ENCODE measurements at regions not wholly inside any gene's neighbourhood (a gene's known extent, or its start where the extent isn't known, plus 50 kb on each side); places are given as distances from the start of the nearest gene placed in this dataset.

- CTCF ChIA-PET (ENCODE audit: low intra/inter-chr PET ratio) = no interaction called here
- Histone ChIP-seq H3K36me3 (ENCODE audit: control insufficient read depth, insufficient read depth, low read length) (no peaks in the 10 kb centered on the region), H3K9me3 (replicated peaks; ENCODE audit: control insufficient read depth, insufficient read depth, low read depth, low read length) (no peaks in the 10 kb centered on the region), H3K9me1 (ENCODE audit: control insufficient read depth, insufficient read depth, low read length) (no peaks in the 10 kb centered on the region), H4K20me1 (replicated peaks; ENCODE audit: control insufficient read depth, insufficient read depth, low read length) (no peaks in the 10 kb centered on the region), H3K27ac (ENCODE audit: extremely low read depth, low read depth, low read length) (no peak overlapping the region), H2AFZ (ENCODE audit: low read depth, low read length) (no peak overlapping the region), H3K4me2 (ENCODE audit: insufficient read depth, low read length) (no peak overlapping the region), H3K9ac (ENCODE audit: insufficient read depth in 1 of 2, low read depth in 2 of 2, low read length in 2 of 2) (no peak overlapping the region), H3K4me1 (replicated peaks in 1 of 2; ENCODE audit: control insufficient read depth in 2 of 2, insufficient read depth in 2 of 2, low read length in 2 of 2) (no peaks in the 10 kb centered on the region), H3K27me3 (ENCODE audit: control insufficient read depth in 2 of 2, insufficient read depth in 2 of 2, low read length in 2 of 2) (no peaks in the 10 kb centered on the region), H3K4me3 (no peak overlapping the region), H3K79me2 (ENCODE audit: control insufficient read depth, insufficient read depth, low read length) (no peaks in the 10 kb centered on the region)
- DNase-seq (ENCODE audit: extremely low read depth in 1 of 4, low spot score in 3 of 4) (no peak), ATAC-seq (no peak), FAIRE-seq (no peak)
- TF ChIP-seq ZNF282 (CRISPR knock-in tag; IDR thresholded peaks at IDR 0.05) (no peak), FOXM1 (IDR thresholded peaks at IDR 0.05; ENCODE audit: low read depth) (no peak), FOXM1 (CRISPR knock-in tag; IDR thresholded peaks at IDR 0.05; ENCODE audit: low read depth) (no peak), ZNF24 (IDR thresholded peaks at IDR 0.05) (no peak), ZNF253 (CRISPR knock-in tag; conservative IDR thresholded peaks at IDR 0.05) (no peak), PCBP2 (IDR thresholded peaks at IDR 0.05; ENCODE audit: low read depth, low read length, poor library complexity, severe bottlenecking) (no peak), PHF20 (IDR thresholded peaks at IDR 0.05; ENCODE audit: partially characterized antibody) (no peak), RAD21 (CRISPR knock-in tag; conservative IDR thresholded peaks at IDR 0.05 in 1 of 2, IDR thresholded peaks at IDR 0.05 in 1 of 2) (no peak), NFIC (IDR thresholded peaks at IDR 0.05) (no peak), LCOR (CRISPR knock-in tag; IDR thresholded peaks at IDR 0.05) (no peak), NR2C2 (CRISPR knock-in tag; IDR thresholded peaks at IDR 0.05) (no peak), NR2C2 (tag; IDR thresholded peaks at IDR 0.05) (no peak), RAD51 (IDR thresholded peaks at IDR 0.05; ENCODE audit: borderline replicate concordance, low read depth) (no peak), KLF6 (CRISPR knock-in tag; IDR thresholded peaks at IDR 0.05; ENCODE audit: borderline replicate concordance) (no peak), ETV1 (tag; conservative IDR thresholded peaks at IDR 0.05; ENCODE audit: low read depth) (no peak)
- 0% methylated on average over 2 of the region's 2 CpGs for WGBS (ENCODE audit: insufficient coverage, low coverage, missing lambda C conversion rate)
- intact Hi-C loops (cut with micrococcal nuclease) = no loop called here
- BruUV-seq (replicated peaks) = no TSS peak
- POLR2A ChIA-PET = no interaction called here
- in situ Hi-C loops (cut with MboI) = no loop called here
These were observed 687.4 kb downstream of the EDEM1 start for GRCh38 chr3:5874931-5875341.
